DOHH2 (cell line): ENCODE measurements at regions not wholly inside any gene's neighbourhood (a gene's known extent, or its start where the extent isn't known, plus 50 kb on each side); places are given as distances from the start of the nearest gene placed in this dataset.

Source experiments
- H3F3A ChIP-seq: fragments of 200-600 bp; sonication (generic), shearing (Covaris generic); 2 replicates; pipeline ENCODE4 v1.6.0; 2016; ENCODE audit warnings: antibody characterized with exemption, mild to moderate bottlenecking; ENCODE audit not compliant: control insufficient read depth, insufficient read depth
- H3K27ac ChIP-seq: fragments of 200-600 bp; sonication (generic); 2 replicates; pipeline ENCODE4 v1.5.1; 2014; ENCODE audit warnings: low read depth, mild to moderate bottlenecking, low read length, moderate library complexity
- H3K27me3 ChIP-seq: fragments of 200-600 bp; sonication (generic); 2 replicates; pipeline ENCODE4 v1.6.1; 2014; ENCODE audit warnings: mild to moderate bottlenecking, low read length, mixed read lengths; ENCODE audit not compliant: control insufficient read depth
- H3K36me3 ChIP-seq: fragments of 200-600 bp; sonication (generic); 2 replicates; pipeline ENCODE4 v1.6.1; 2014; ENCODE audit warnings: mild to moderate bottlenecking, low read length, moderate library complexity, mixed read lengths; ENCODE audit not compliant: control insufficient read depth
- H3K4me1 ChIP-seq: fragments of 200-600 bp; sonication (generic); 2 replicates; pipeline ENCODE4 v1.6.1; 2014; ENCODE audit warnings: mild to moderate bottlenecking, low read length, mixed read lengths; ENCODE audit not compliant: control insufficient read depth
- H3K4me2 ChIP-seq: fragments of 200-600 bp; sonication (generic); 2 replicates; pipeline ENCODE4 v1.6.0; 2014; ENCODE audit warnings: mild to moderate bottlenecking, low read length, moderate library complexity
- H3K4me3 ChIP-seq: fragments of 200-600 bp; sonication (generic); 2 replicates; pipeline ENCODE4 v1.5.1; 2014; ENCODE audit warnings: mild to moderate bottlenecking, low read length, mixed read lengths
- H3K79me2 ChIP-seq: fragments of 200-600 bp; sonication (generic); 2 replicates; pipeline ENCODE4 v1.6.1; 2014; ENCODE audit warnings: mild to moderate bottlenecking, low read length, mixed read lengths; ENCODE audit not compliant: control insufficient read depth
- H3K9me2 ChIP-seq: fragments of 200-600 bp; sonication (generic); replicated peaks from 2 replicates; pipeline ENCODE4 v1.6.1; 2014; ENCODE audit warnings: mild to moderate bottlenecking, low read length, mixed read lengths; ENCODE audit not compliant: control insufficient read depth
- H3K9me3 ChIP-seq: fragments of 200-600 bp; sonication (generic); 2 replicates; pipeline ENCODE4 v1.6.1; 2014; ENCODE audit warnings: antibody characterized with exemption, low read length, mixed read lengths; ENCODE audit not compliant: control insufficient read depth, insufficient read depth
- H4K20me1 ChIP-seq: fragments of 200-600 bp; sonication (generic); 2 replicates; pipeline ENCODE4 v1.6.0; 2014; ENCODE audit warnings: low read depth, mild to moderate bottlenecking, antibody characterized with exemption, low read length, moderate library complexity; ENCODE audit not compliant: control insufficient read depth, insufficient read depth
- CTCF ChIP-seq: fragments of 200-600 bp; sonication (generic); IDR thresholded peaks from one replicate; pipeline ENCODE4 v1.5.1; 2014; ENCODE audit warnings: antibody characterized with exemption, mild to moderate bottlenecking, low read depth, low read length; ENCODE audit not compliant: poor library complexity, severe bottlenecking
- EZH2phosphoT487 ChIP-seq: fragments of 200-600 bp; sonication (generic); IDR thresholded peaks from 2 replicates; pipeline ENCODE4 v1.6.1; 2017; ENCODE audit warnings: borderline replicate concordance, mild to moderate bottlenecking, antibody characterized with exemption, low read length, moderate library complexity, mixed read lengths

DNA sequence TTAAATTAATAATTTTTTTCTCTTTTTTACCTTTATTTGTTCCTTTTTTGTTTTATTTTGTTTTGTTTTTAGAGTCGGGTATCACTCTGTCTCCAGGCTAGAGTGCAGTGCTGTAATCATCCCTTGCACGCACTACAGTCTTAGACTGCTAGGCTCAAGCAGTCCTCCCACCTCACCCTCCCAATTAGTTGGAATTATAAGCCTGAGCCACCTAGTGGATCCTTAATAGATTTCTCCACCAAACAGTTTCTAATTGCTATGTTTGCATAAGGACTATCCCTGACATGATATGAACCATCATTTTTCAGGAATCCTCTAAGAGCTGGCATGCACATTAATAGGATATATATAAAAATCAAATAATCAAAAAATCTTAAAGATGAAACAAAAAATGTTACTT is 993.2 kb downstream of the OTOL1 start:
- TF ChIP-seq EZH2phosphoT487 (no peak), CTCF (no peak)
- no peaks in the 10 kb centered on the region for H3K9me2 ChIP-seq
- H3K4me1 ChIP-seq = no peaks in the 10 kb centered on the region
- no peaks in the 10 kb centered on the region for H3K9me3 ChIP-seq
- no peak overlapping the region for H3K27ac ChIP-seq
- no peak overlapping the region for H3K4me3 ChIP-seq
- H3F3A ChIP-seq = no peaks in the 10 kb centered on the region
- H3K4me2 ChIP-seq = no peak overlapping the region
- no peaks in the 10 kb centered on the region for H4K20me1 ChIP-seq
- no peaks in the 10 kb centered on the region for H3K79me2 ChIP-seq
- no peaks in the 10 kb centered on the region for H3K36me3 ChIP-seq
- no peaks in the 10 kb centered on the region for H3K27me3 ChIP-seq

DNA sequence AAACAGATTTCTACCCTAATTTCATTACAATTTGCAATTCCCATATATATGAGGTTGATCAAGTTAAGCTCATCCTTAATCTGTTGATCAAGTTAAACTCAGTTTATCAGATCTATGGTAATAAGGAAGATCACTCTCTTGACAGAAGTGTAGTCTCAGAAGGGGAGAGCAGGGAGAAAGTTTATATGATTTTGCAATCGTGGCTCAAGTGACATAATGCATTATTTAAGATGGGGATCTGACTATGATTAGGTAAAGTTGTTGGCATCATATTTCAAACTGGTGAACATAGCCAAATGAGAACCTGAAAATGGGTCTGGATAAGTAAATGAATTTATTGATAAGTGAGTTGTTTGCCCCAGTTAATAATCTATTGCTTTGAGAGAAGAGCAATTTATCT is 995.3 kb downstream of the OTOL1 start:
- no peak for TF ChIP-seq CTCF
- no peak for TF ChIP-seq EZH2phosphoT487

GRCh38 chr3:162492446-162493081 is 996.0 kb downstream of the OTOL1 start:
- no peaks in the 10 kb centered on the region for H3K9me3 ChIP-seq
- no peaks in the 10 kb centered on the region for H3K4me1 ChIP-seq
- H3K4me2 ChIP-seq = no peak overlapping the region
- TF ChIP-seq CTCF (no peak), EZH2phosphoT487 (no peak)
- no peaks in the 10 kb centered on the region for H4K20me1 ChIP-seq
- no peaks in the 10 kb centered on the region for H3K79me2 ChIP-seq
- H3K9me2 ChIP-seq = no peaks in the 10 kb centered on the region
- no peak overlapping the region for H3K27ac ChIP-seq
- no peaks in the 10 kb centered on the region for H3F3A ChIP-seq
- no peaks in the 10 kb centered on the region for H3K36me3 ChIP-seq
- no peak overlapping the region for H3K4me3 ChIP-seq
- H3K27me3 ChIP-seq = no peaks in the 10 kb centered on the region

More for the DNA sequence above, 995.3 kb downstream of the OTOL1 start:
- no peaks in the 10 kb centered on the region for H3K79me2 ChIP-seq
- H3K4me1 ChIP-seq = no peaks in the 10 kb centered on the region
- no peaks in the 10 kb centered on the region for H3K9me2 ChIP-seq
- H3K9me3 ChIP-seq = no peaks in the 10 kb centered on the region
- H3K27me3 ChIP-seq = no peaks in the 10 kb centered on the region
- no peaks in the 10 kb centered on the region for H3K36me3 ChIP-seq
- H3K27ac ChIP-seq = no peak overlapping the region
- H3F3A ChIP-seq = no peaks in the 10 kb centered on the region
- no peaks in the 10 kb centered on the region for H4K20me1 ChIP-seq
- H3K4me3 ChIP-seq = no peak overlapping the region
- no peak overlapping the region for H3K4me2 ChIP-seq
